Astrocyte (in vitro differentiated cells and primary cell): ENCODE measurements at regions not wholly inside any gene's neighbourhood (a gene's known extent, or its start where the extent isn't known, plus 50 kb on each side); places are given as distances from the start of the nearest gene placed in this dataset.

Experiments
- CTCF ChIP-seq: IDR thresholded peaks from 2 replicates; pipeline ENCODE4 v1.5.1; 2011; ENCODE audit warnings: low read depth, mild to moderate bottlenecking, inconsistent platforms, low read length, moderate library complexity; ENCODE audit not compliant: insufficient read depth
- EZH2 ChIP-seq: IDR thresholded peaks from 2 replicates; pipeline ENCODE4 v1.6.1; 2012; ENCODE audit warnings: mild to moderate bottlenecking, low read length, inconsistent platforms; ENCODE audit not compliant: insufficient read depth

DNA sequence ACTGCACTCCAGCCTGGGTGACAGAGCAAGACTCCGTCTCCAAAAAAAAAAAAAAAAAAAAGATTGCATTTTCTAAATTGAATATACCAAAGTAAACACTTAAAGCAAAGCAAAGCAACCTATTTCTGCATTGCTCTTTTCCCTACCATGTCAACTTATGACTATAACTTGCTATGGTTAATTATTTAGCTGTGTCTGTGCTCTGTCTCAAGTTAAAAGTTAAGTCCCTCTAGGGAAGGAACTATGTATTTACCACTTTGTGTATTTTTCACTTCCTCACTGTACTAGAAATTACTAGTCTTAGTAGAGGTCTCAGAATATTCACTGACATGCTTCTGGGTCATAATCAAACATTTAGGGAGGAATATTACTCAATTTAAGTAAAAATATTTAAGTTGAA, 711.7 kb upstream of the SOX9 start:
- TF ChIP-seq EZH2 (no peak), CTCF (no peak)
